ENCODE measurements at regions not wholly inside any gene's neighbourhood (a gene's known extent, or its start where the extent isn't known, plus 50 kb on each side); places are given as distances from the start of the nearest gene placed in this dataset.
"Not testable (repeated sequence)": the region's sequence is repeated elsewhere in the genome, so short reads cannot be mapped to it uniquely, and the experiment has no call there.

DNA sequence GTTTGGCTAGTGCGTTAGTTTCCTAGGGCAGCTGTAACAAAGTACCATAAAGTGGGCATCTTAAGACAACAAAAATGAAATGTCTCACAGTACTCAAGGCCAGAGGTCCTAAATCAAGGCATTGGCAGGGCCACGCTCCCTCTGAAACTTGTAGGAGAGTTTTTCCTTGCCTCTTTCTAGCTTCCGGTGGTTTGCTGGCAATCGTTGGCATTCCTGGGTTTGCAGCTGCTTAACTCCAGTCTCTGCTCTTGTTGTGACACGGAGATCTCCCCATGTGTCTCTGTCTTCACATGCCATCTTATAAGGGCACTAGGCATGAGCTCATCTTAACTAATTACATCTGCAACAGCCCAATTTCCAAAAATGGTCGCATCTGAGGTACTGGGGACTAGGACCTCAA, 362.0 kb upstream of the BOD1L1 start:
- H3K9me3 Mint-ChIP-seq, result no peaks in the 10 kb centered on the region
- no peak overlapping the region for H3K27ac Mint-ChIP-seq
- H3K4me3 Mint-ChIP-seq, result no peak overlapping the region
- H3K36me3 Mint-ChIP-seq (ENCODE audit: low read depth), result no peaks in the 10 kb centered on the region
- H3K4me1 Mint-ChIP-seq (ENCODE audit: low read depth), result no peaks in the 10 kb centered on the region
- H3K27me3 Mint-ChIP-seq (ENCODE audit: low read depth), result no peaks in the 10 kb centered on the region
- DNase-seq (ENCODE audit: low spot score), result no peak

DNA sequence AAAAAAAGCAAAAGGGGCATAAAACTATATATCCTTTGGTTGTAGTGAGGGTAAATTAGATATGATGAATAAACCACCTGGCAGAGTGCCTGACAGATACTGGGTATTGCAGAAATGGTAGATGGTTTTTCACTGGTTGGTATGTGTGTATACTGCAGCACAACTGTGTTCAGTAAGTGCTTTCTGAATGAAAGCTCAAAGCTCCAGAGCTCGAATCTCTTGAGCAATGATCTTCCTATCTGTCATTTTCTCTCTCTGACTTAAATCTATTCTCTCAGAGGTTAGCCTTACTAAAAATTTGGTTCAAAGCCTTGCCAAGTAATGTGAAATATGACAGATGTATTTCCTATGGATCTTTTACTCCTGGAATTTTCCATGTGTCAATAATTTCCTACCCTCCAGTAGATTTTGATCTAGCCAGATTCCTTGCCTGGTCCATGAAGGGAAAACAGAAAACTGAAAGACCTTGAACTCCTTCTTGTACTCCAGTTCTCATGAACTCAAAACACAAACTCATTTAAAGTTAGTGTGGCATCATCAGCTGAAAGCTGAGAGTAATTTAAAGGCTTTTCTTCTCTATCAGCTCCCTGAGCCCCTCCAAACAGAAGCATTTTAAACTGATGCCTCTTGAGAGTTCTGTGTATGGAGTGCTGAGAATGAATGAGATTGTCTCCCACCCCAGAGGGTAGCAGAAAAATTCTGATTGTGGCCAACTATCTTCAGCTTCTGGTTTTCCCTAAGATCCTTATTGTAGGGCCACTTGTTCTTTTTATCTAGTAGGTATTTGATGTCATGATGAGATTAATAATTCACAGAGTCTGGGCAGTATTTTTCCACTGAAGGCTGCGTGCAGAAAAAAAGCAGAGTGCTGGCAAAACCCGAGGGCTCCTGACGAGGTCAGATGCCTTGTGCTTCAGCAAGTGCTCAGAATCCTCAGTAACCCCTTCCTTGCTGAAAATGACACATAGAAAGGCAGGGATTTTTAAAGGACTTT, 363.4 kb upstream of the BOD1L1 start:
- Mint-ChIP-seq H3K4me1 (ENCODE audit: low read depth) (no peaks in the 10 kb centered on the region), H3K9me3 (no peaks in the 10 kb centered on the region), H3K36me3 (ENCODE audit: low read depth) (no peaks in the 10 kb centered on the region), H3K27ac (no peak overlapping the region), H3K4me3 (no peak overlapping the region), H3K27me3 (ENCODE audit: low read depth) (no peaks in the 10 kb centered on the region)
- no peak for DNase-seq (ENCODE audit: low spot score)

DNA sequence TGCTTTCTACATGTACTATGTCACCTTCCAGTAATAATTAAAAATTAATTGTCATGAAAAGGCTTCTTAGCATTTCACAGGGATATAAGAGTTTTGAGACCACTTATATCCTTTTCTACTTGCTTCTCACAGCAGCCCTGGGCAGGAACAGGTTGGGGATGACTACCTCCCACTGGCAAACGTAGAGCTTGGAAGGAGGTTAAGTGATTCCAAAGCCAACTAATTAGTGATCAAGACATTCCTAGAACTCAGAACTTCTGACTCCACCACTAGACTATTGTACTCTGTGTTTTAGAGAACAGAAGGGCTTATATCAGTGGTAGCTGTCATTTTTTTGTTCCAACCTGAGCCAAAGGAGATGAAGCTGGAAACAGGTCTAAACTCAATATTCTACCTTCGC, 364.5 kb upstream of the BOD1L1 start:
- Mint-ChIP-seq H3K4me3 (no peak overlapping the region), H3K36me3 (ENCODE audit: low read depth) (no peaks in the 10 kb centered on the region)

DNA sequence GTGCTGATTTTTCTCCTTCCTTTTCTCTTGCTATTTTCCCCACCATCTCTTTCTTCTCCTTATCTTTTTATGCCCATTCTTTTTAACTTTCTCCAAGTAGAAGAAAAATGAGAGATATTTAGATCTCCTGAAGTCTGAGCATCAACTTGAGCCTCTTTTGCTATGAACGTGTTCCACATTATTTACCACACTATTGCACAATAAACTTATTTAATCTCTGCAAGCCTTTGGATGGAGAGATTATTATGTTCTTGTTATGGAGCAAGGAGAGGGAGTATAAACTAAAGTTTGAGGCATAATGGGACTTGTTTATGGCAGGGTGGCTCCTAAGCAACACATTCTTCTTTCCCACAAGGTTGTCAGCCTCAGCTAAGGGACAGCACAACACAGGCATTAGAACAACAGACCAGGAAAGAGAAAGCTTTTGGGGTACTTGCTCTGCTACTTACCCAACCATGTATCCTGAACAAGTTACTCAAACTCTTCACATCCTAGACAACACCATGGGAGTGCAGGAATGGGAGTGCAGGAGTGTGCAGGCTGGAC, 365.5 kb upstream of the BOD1L1 start:
- H3K4me3 Mint-ChIP-seq, result no peak overlapping the region
- no peaks in the 10 kb centered on the region for H3K9me3 Mint-ChIP-seq
- no peaks in the 10 kb centered on the region for H3K27me3 Mint-ChIP-seq (ENCODE audit: low read depth)
- H3K36me3 Mint-ChIP-seq (ENCODE audit: low read depth), result no peaks in the 10 kb centered on the region
- H3K27ac Mint-ChIP-seq, result no peak overlapping the region
- H3K4me1 Mint-ChIP-seq (ENCODE audit: low read depth), result no peaks in the 10 kb centered on the region
- no peak for DNase-seq (ENCODE audit: low spot score)

More for the DNA sequence above, 364.5 kb upstream of the BOD1L1 start:
- H3K4me1 Mint-ChIP-seq (ENCODE audit: low read depth), result no peaks in the 10 kb centered on the region
- DNase-seq (ENCODE audit: low spot score), result no peak
- no peak overlapping the region for H3K27ac Mint-ChIP-seq
- no peaks in the 10 kb centered on the region for H3K27me3 Mint-ChIP-seq (ENCODE audit: low read depth)
- H3K9me3 Mint-ChIP-seq, result no peaks in the 10 kb centered on the region

DNA sequence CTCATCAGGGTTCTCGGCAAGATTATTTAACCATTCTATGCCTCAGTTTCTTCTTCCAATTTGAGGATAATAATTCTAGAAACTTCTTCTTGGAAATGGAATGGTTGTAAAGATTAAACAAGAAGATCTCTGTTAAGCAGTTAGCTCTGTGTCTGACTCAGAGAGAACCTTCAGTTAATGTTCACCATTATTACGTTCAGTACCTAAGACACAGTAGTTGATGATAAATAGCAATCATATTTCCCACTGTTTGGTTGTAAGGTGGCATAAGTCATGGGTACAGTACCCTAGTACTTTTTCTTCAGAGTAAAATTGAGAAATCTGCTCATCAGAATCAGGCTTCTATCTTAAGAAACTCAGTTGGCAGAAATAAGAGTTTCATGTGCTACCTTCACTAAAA, 366.5 kb upstream of the BOD1L1 start:
- no peaks in the 10 kb centered on the region for H3K27me3 Mint-ChIP-seq (ENCODE audit: low read depth)
- H3K4me1 Mint-ChIP-seq (ENCODE audit: low read depth), result no peaks in the 10 kb centered on the region
- H3K36me3 Mint-ChIP-seq (ENCODE audit: low read depth), result no peaks in the 10 kb centered on the region
- H3K9me3 Mint-ChIP-seq, result no peaks in the 10 kb centered on the region
- DNase-seq (ENCODE audit: low spot score), result no peak
- H3K27ac Mint-ChIP-seq, result no peak overlapping the region
- no peak overlapping the region for H3K4me3 Mint-ChIP-seq

DNA sequence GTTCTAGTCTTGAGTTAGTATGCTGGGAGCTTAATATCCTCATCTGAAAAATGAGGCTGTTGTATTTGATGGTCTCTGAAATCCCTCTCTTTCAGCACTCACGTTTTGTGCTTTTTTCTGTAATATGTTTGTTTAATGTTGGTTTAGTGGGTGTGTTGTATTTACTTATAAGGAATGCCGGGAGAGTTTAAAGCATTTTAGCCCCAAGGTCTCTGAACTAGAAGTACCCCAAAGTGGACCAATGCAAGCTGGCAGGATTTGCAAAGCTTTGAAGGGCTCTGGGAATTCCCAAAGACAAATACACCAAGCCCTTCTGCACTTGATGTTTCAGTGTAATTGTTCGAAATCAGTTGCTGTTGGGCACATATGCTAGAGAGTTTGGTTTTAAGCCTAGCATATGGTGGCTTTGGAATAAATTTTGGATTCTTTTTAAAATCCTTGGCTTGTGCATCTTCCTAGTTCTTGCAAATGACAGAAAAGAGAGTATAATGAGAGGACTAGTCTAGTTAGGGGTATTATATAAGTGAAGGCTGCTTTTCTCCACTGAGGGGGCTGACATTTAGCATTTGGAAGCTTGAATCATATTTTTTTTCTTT, 371.4 kb upstream of the BOD1L1 start:
- no peaks in the 10 kb centered on the region for H3K4me1 Mint-ChIP-seq (ENCODE audit: low read depth)
- no peak overlapping the region for H3K27ac Mint-ChIP-seq
- H3K27me3 Mint-ChIP-seq (ENCODE audit: low read depth), result no peaks in the 10 kb centered on the region
- no peaks in the 10 kb centered on the region for H3K36me3 Mint-ChIP-seq (ENCODE audit: low read depth)
- H3K9me3 Mint-ChIP-seq, result peaks cover 33% of the 10 kb centered on the region
- no peak overlapping the region for H3K4me3 Mint-ChIP-seq
- no peak for DNase-seq (ENCODE audit: low spot score)

DNA sequence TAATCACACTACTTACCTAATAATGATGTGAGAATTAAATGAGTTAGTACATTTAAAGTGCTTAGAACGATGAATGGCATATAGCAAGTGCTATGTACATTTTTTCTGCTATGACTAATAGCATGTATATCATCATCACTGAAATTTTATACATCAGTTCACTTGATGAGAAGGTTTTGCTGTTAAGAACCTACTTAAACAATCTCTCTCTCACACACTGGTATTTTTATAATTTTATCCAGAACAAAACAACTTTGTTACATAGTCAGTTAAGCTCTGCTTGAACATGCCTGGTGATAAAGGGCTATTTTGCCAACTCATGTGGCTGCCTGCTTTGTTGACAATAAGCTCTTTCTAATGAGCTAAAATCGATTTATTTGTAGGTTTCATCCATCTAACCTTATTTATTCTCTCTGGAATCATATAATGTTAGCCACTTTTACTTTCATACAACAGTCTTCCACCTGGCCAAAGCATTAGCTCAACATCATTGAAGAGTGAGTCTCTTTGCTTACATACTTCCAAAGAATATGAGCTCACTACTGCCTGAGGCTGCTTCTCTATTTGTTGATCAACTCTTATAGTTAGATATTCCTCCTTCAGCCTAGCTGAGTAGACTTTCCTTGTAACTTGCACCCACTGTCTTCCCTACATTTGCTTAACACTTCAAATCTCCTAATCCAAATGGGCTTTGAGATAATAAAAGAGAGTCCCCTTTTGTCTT, 372.7 kb upstream of the BOD1L1 start:
- no peaks in the 10 kb centered on the region for H3K27me3 Mint-ChIP-seq (ENCODE audit: low read depth)
- H3K4me3 Mint-ChIP-seq, result no peak overlapping the region
- no peak overlapping the region for H3K27ac Mint-ChIP-seq
- H3K36me3 Mint-ChIP-seq (ENCODE audit: low read depth), result no peaks in the 10 kb centered on the region
- peaks cover 33% of the 10 kb centered on the region for H3K9me3 Mint-ChIP-seq
- H3K4me1 Mint-ChIP-seq (ENCODE audit: low read depth), result no peaks in the 10 kb centered on the region
- DNase-seq (ENCODE audit: low spot score), result no peak

DNA sequence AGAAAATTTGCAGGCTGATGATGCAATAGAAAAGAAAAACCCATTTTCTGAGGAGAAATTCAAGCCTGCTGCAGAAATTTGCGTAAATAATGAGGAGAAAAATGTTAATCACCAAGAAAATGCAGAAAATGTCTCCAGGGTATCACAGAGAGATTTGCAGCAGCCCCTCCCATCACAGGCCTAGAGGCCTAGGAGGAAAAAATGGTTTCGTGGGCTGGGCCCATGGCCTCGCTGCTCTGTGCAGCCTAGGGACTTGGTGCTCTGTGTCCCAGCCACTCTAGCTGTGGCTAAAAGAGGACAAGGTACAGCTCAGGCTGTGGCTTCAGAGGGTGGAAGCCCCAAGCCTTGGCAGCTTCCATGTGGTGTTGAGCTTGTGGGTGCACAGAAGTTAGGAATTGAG, 374.8 kb upstream of the BOD1L1 start:
- peaks cover 33% of the 10 kb centered on the region for H3K9me3 Mint-ChIP-seq
- H3K36me3 Mint-ChIP-seq (ENCODE audit: low read depth); H3K27me3 Mint-ChIP-seq (ENCODE audit: low read depth); H3K4me1 Mint-ChIP-seq (ENCODE audit: low read depth); DNase-seq (ENCODE audit: low spot score); H3K27ac Mint-ChIP-seq; H3K4me3 Mint-ChIP-seq: not testable (repeated sequence)

DNA sequence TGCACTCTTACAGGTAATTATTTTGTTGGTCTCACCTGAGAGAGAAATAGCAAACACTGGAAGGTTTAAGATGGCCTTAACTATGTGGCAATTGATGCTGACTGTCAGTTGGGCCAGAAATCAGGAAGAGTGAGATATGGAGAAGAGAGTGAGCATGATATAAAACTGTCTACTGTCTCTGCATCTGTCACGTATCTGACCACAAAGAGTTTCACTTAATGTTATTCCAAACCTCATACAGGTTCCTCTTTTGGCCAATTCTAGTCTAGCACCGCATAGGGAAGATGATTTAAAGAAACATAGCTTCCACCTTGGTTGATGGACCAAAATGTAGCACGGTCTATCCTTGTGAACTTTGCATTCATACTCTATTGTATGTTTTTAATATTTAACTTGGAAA, 381.0 kb upstream of the BOD1L1 start:
- H3K36me3 Mint-ChIP-seq (ENCODE audit: low read depth), result no peaks in the 10 kb centered on the region
- no peak overlapping the region for H3K27ac Mint-ChIP-seq
- H3K9me3 Mint-ChIP-seq, result peaks cover 4% of the 10 kb centered on the region
- no peak overlapping the region for H3K4me3 Mint-ChIP-seq
- H3K4me1 Mint-ChIP-seq (ENCODE audit: low read depth), result no peaks in the 10 kb centered on the region
- no peaks in the 10 kb centered on the region for H3K27me3 Mint-ChIP-seq (ENCODE audit: low read depth)
- no peak for DNase-seq (ENCODE audit: low spot score)

DNA sequence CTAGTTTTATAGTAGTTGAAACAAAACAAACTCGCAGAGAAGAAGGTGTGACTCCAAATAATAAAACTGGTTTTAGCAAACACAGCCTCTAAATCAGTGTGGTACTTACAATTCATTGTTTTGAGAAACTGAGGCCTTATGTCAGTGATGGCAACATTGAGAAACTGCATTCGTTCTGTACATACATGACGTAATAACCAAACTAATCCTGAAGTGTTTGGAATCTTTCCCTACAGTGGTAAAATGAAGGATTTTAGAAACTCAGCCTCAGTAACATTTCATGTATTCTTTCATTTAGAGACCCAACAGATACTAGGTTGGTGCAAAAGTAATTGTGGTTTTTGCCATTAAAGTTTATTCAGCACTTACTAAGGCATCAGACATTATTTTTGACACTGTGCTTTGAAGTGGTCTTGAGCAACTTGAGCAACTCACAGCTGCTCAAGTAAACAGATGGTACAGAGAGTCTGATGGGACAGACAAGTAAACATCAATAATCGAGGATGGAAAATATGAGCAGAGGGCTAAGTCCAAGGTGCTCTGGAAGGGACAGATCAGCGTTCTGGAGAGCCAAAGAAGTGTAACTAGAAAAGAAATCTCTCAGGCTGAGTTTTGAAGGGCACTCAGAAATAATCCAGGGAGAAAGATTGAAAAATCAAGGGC, 390.8 kb upstream of the BOD1L1 start:
- no peak for DNase-seq (ENCODE audit: low spot score)
- Mint-ChIP-seq H3K27me3 (ENCODE audit: low read depth) (no peaks in the 10 kb centered on the region), H3K27ac (no peak overlapping the region), H3K36me3 (ENCODE audit: low read depth) (no peaks in the 10 kb centered on the region), H3K4me1 (ENCODE audit: low read depth) (no peaks in the 10 kb centered on the region), H3K4me3 (no peak overlapping the region), H3K9me3 (peaks cover 3% of the 10 kb centered on the region)

DNA sequence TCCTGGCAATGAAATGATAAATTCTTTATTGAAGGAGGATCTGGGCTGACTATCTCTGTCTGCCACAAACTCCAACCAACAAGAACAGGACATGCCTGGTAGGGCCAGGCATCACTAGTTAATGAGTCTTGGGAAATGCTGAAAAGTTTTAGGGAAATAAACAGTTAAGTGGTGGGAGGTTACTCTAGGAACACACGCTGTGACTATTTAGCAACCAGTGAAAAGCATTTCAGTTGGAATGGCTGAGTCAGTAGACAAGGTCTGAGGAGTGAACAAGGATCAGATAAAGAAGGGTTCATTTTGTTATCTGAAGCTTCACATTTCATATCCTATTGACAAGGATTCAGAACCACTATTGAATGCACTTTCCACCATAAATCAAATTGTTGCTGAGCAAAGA, 394.9 kb upstream of the BOD1L1 start:
- H3K4me3 Mint-ChIP-seq, result no peak overlapping the region
- H3K4me1 Mint-ChIP-seq (ENCODE audit: low read depth), result no peaks in the 10 kb centered on the region
- H3K27me3 Mint-ChIP-seq (ENCODE audit: low read depth), result no peaks in the 10 kb centered on the region
- no peak overlapping the region for H3K27ac Mint-ChIP-seq
- no peaks in the 10 kb centered on the region for H3K9me3 Mint-ChIP-seq
- DNase-seq (ENCODE audit: low spot score), result no peak
- H3K36me3 Mint-ChIP-seq (ENCODE audit: low read depth), result no peaks in the 10 kb centered on the region

DNA sequence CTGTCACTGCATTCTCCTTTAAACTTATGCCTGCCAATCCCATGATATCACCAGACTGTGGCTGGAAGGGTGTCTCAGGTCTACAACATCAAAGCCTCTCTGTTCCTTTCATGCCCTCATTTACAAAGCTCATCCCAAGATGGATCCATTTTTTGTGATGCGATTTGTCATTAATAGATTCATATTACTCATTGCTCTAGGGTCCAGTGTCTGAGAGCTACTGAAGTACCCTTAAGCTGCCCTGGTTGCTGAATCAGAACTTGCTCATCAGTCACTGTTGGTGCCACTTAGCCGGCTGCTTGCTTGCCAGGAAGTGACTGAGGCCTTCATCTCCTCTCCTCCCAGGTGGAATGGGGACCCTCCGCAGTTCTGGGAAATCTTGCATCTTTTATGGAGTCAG, 395.5 kb upstream of the BOD1L1 start:
- Mint-ChIP-seq H3K4me3 (no peak overlapping the region), H3K9me3 (no peaks in the 10 kb centered on the region), H3K27me3 (ENCODE audit: low read depth) (no peaks in the 10 kb centered on the region), H3K4me1 (ENCODE audit: low read depth) (no peaks in the 10 kb centered on the region), H3K36me3 (ENCODE audit: low read depth) (no peaks in the 10 kb centered on the region), H3K27ac (no peak overlapping the region)
- DNase-seq (ENCODE audit: low spot score), result no peak

DNA sequence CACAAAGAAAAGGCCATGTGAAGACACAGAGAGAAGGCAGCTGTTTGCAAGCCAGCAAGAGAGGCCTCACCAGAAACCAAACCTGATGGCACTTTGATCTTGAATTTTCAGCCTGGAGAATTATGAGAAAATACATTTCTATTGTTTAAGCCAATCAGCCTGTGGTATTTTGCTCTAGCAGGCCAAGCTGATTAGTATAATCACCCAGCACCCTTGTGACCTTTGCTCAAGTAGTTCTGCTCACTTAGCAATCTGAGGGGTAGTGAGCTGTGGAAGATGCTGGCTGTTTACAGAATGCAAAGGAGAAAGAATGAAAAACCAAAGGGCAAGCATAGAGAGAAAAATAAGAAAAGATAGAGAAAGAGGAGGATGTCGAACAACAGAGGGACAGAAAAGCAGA, 396.4 kb upstream of the BOD1L1 start:
- Mint-ChIP-seq H3K9me3 (no peaks in the 10 kb centered on the region), H3K36me3 (ENCODE audit: low read depth) (no peaks in the 10 kb centered on the region), H3K4me3 (no peak overlapping the region), H3K4me1 (ENCODE audit: low read depth) (no peaks in the 10 kb centered on the region), H3K27me3 (ENCODE audit: low read depth) (no peaks in the 10 kb centered on the region), H3K27ac (no peak overlapping the region)
- DNase-seq (ENCODE audit: low spot score), result no peak
